Neural progenitor cell (in vitro differentiated cells): ENCODE measurements at regions not wholly inside any gene's neighbourhood (a gene's known extent, or its start where the extent isn't known, plus 50 kb on each side); places are given as distances from the start of the nearest gene placed in this dataset.
A peak's percentile ranks its signal among the peaks of the same experiment; 100 is the strongest.

Source experiments
- DNase-seq: peaks from one replicate; pipeline ENCODE4 v3.0.0-alpha.2; 2016; ENCODE audit warnings: low spot score
- H2AFZ ChIP-seq: fragments of 200-600 bp; sonication (generic); replicated peaks from 2 replicates; pipeline ENCODE4 v1.6.1; 2016; ENCODE audit warnings: antibody characterized with exemption
- H3F3A ChIP-seq: fragments of 200-600 bp; sonication (generic); 2 replicates; pipeline ENCODE4 v1.6.1; 2016; ENCODE audit warnings: antibody characterized with exemption, low read depth
- H3K27ac ChIP-seq: fragments of 200-600 bp; sonication (generic); 2 replicates; pipeline ENCODE4 v1.5.1; 2016; ENCODE audit warnings: mild to moderate bottlenecking
- H3K27me3 ChIP-seq: fragments of 200-600 bp; sonication (generic); 2 replicates; pipeline ENCODE4 v1.6.1; 2016; ENCODE audit warnings: mild to moderate bottlenecking, moderate library complexity
- H3K36me3 ChIP-seq: fragments of 200-600 bp; sonication (generic); 2 replicates; pipeline ENCODE4 v1.5.1; 2016
- H3K4me1 ChIP-seq: fragments of 200-600 bp; sonication (generic); 2 replicates; pipeline ENCODE4 v1.6.1; 2016; ENCODE audit warnings: mixed run types
- H3K4me2 ChIP-seq: fragments of 200-600 bp; sonication (generic); 2 replicates; pipeline ENCODE4 v1.6.1; 2016
- H3K4me3 ChIP-seq: fragments of 200-600 bp; sonication (generic); 2 replicates; pipeline ENCODE4 v1.5.1; 2016
- H3K79me2 ChIP-seq: fragments of 200-600 bp; sonication (generic); 2 replicates; pipeline ENCODE4 v1.6.1; 2016; ENCODE audit warnings: low read depth
- H3K9ac ChIP-seq: fragments of 200-600 bp; sonication (generic); 2 replicates; pipeline ENCODE4 v1.6.1; 2016
- H3K9me3 ChIP-seq: fragments of 200-600 bp; sonication (generic); 2 replicates; pipeline ENCODE4 v1.5.1; 2016; ENCODE audit warnings: low read depth
- H4K20me1 ChIP-seq: fragments of 200-600 bp; sonication (generic); 2 replicates; pipeline ENCODE4 v1.6.1; 2016; ENCODE audit warnings: low read depth
- H3K27ac Mint-ChIP-seq: 3 replicates; pipeline ENCODE4 v1.8.0; 2021; ENCODE audit warnings: mixed read lengths
- H3K27me3 Mint-ChIP-seq: 2 replicates; pipeline ENCODE4 v1.8.0; 2022; ENCODE audit warnings: low read depth, mild to moderate bottlenecking, inconsistent platforms, moderate library complexity, mixed read lengths; ENCODE audit not compliant: insufficient read depth
- H3K36me3 Mint-ChIP-seq: 3 replicates; pipeline ENCODE4 v1.8.0; 2021; ENCODE audit warnings: mixed read lengths
- H3K4me1 Mint-ChIP-seq: 3 replicates; pipeline ENCODE4 v1.8.0; 2021; ENCODE audit warnings: mixed read lengths
- H3K4me3 Mint-ChIP-seq: 3 replicates; pipeline ENCODE4 v1.8.0; 2021; ENCODE audit warnings: mild to moderate bottlenecking, moderate library complexity, mixed read lengths
- H3K9me3 Mint-ChIP-seq: 3 replicates; pipeline ENCODE4 v1.8.0; 2020; ENCODE audit warnings: mixed read lengths
- EZH2 ChIP-seq: fragments of 200-600 bp; sonication (generic); IDR thresholded peaks from 2 replicates; pipeline ENCODE4 v1.6.1; 2017; ENCODE audit warnings: antibody characterized with exemption, mild to moderate bottlenecking, moderate library complexity
- EZH2phosphoT487 ChIP-seq: fragments of 200-600 bp; sonication (generic); IDR thresholded peaks from 2 replicates; pipeline ENCODE4 v1.6.1; 2017; ENCODE audit warnings: antibody characterized with exemption
- TF ChIP-seq, protein P1 (sequence below): fragments of 200-600 bp; sonication (generic); IDR thresholded peaks from 2 replicates; pipeline ENCODE4 v1.5.1; 2017; ENCODE audit warnings: antibody characterized with exemption, mild to moderate bottlenecking

DNA sequence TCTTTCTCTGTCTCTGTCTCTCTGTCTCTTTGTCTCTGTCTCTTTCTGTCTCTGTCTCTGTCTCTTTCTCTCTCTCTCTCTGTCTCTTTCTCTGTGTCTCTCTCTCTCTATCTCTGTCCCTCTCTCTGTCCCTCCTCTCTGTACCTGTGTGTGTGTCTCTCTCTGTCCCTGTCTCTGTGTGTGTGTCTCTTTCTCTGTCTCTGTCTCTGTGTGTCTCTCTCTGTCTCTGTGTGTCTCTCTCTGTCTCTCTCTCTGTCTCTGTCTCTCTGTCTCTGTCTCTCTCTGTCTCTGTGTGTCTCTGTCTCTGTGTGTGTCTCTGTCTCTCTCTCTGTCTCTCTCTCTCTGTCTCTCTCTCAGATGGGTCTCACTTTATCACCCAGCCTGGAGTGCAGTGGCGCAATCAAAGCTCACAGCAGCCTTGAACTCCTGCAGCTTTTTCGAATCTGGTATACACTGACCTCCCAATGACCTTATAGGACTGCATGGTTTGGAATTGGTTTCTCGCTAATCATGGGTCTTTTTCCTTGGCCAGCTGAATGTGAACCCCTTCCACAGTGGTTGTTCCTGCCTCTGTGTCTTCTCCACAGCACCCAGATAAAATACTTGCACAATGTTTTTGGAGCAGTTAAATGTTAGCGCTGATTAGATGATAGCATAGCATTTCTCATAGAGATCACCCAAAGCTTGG is 102.6 kb upstream of the KLHL25 start:
- Histone ChIP-seq H3K27me3 (no peaks in the 10 kb centered on the region), H3K79me2 (no peaks in the 10 kb centered on the region), H3K36me3 (no peaks in the 10 kb centered on the region), H3K9ac (no peak overlapping the region), H4K20me1 (no peaks in the 10 kb centered on the region), H3K4me1 (peaks cover 20% of the 10 kb centered on the region), H2AFZ (peak overlapping the region; percentile 96), H3K27ac (no peak overlapping the region), H3K4me3 (no peak overlapping the region), H3K4me2 (peak overlapping the region; percentile 59), H3K9me3 (no peaks in the 10 kb centered on the region), H3F3A (peaks cover 21% of the 10 kb centered on the region)
- DNase-seq, result no peak
- Mint-ChIP-seq H3K27ac (peak overlapping the region; percentile 1), H3K4me3 (no peak overlapping the region), H3K27me3 (peaks cover 14% of the 10 kb centered on the region), H3K9me3 (no peaks in the 10 kb centered on the region), H3K4me1 (peaks cover 37% of the 10 kb centered on the region), H3K36me3 (no peaks in the 10 kb centered on the region)
- TF ChIP-seq EZH2phosphoT487 (no peak), EZH2 (no peak)
- TF ChIP-seq, protein P1, sequence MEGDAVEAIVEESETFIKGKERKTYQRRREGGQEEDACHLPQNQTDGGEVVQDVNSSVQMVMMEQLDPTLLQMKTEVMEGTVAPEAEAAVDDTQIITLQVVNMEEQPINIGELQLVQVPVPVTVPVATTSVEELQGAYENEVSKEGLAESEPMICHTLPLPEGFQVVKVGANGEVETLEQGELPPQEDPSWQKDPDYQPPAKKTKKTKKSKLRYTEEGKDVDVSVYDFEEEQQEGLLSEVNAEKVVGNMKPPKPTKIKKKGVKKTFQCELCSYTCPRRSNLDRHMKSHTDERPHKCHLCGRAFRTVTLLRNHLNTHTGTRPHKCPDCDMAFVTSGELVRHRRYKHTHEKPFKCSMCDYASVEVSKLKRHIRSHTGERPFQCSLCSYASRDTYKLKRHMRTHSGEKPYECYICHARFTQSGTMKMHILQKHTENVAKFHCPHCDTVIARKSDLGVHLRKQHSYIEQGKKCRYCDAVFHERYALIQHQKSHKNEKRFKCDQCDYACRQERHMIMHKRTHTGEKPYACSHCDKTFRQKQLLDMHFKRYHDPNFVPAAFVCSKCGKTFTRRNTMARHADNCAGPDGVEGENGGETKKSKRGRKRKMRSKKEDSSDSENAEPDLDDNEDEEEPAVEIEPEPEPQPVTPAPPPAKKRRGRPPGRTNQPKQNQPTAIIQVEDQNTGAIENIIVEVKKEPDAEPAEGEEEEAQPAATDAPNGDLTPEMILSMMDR, result no peak

GRCh38 chr15:85897895-85898717 is 103.4 kb upstream of the KLHL25 start:
- H4K20me1 ChIP-seq, result no peaks in the 10 kb centered on the region
- peaks cover 21% of the 10 kb centered on the region for H3F3A ChIP-seq
- no peaks in the 10 kb centered on the region for H3K9me3 ChIP-seq
- H2AFZ ChIP-seq, result peak overlapping the region; percentile 96
- no peak overlapping the region for H3K27ac ChIP-seq
- H3K4me1 Mint-ChIP-seq, result peaks cover 37% of the 10 kb centered on the region
- H3K27ac Mint-ChIP-seq, result no peak overlapping the region
- no peaks in the 10 kb centered on the region for H3K27me3 ChIP-seq
- H3K9ac ChIP-seq, result no peak overlapping the region
- H3K4me1 ChIP-seq, result peaks cover 20% of the 10 kb centered on the region
- no peaks in the 10 kb centered on the region for H3K79me2 ChIP-seq
- DNase-seq, result peak; percentile 78
- peaks cover 14% of the 10 kb centered on the region for H3K27me3 Mint-ChIP-seq
- H3K36me3 Mint-ChIP-seq, result no peaks in the 10 kb centered on the region
- H3K4me3 ChIP-seq, result no peak overlapping the region
- peak overlapping the region; percentile 37 for H3K4me3 Mint-ChIP-seq
- H3K36me3 ChIP-seq, result no peaks in the 10 kb centered on the region
- peak overlapping the region; percentile 59 for H3K4me2 ChIP-seq
- no peaks in the 10 kb centered on the region for H3K9me3 Mint-ChIP-seq
- TF ChIP-seq EZH2 (no peak), EZH2phosphoT487 (no peak)
- TF ChIP-seq, protein P1, result peak; percentile 9

DNA sequence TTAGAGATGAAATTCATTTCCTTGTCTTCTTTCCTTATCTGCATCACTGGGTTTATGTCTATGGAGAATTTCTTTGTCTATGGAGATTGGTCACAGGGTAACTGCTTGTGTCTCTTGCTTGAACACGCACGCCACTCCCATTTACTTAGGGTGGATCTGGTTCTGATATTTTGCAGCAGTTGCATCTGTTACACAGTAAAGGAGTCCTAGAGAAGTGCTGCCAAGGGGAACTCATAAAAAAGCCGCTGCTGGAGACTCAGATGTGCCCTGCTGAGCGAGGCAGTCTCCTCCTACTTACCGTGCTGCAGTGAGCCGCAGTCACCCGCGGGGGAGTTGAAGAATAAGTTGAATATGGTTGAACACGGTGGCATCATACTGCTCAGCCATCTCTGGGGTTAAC is 105.2 kb upstream of the KLHL25 start:
- no peaks in the 10 kb centered on the region for H3K79me2 ChIP-seq
- H3K9me3 Mint-ChIP-seq, result no peaks in the 10 kb centered on the region
- no peak overlapping the region for H3K27ac Mint-ChIP-seq
- H3K4me3 ChIP-seq, result no peak overlapping the region
- no peak for DNase-seq
- H3K4me1 Mint-ChIP-seq, result peaks cover 37% of the 10 kb centered on the region
- H3K27me3 ChIP-seq, result no peaks in the 10 kb centered on the region
- no peak overlapping the region for H3K4me3 Mint-ChIP-seq
- H3K27ac ChIP-seq, result no peak overlapping the region
- H3K4me2 ChIP-seq, result no peak overlapping the region
- H4K20me1 ChIP-seq, result no peaks in the 10 kb centered on the region
- no peaks in the 10 kb centered on the region for H3K9me3 ChIP-seq
- H3K36me3 ChIP-seq, result no peaks in the 10 kb centered on the region
- H3F3A ChIP-seq, result peaks cover 21% of the 10 kb centered on the region
- TF ChIP-seq EZH2phosphoT487, result no peak
- TF ChIP-seq, protein P1, result no peak
- TF ChIP-seq EZH2, result no peak
- no peak overlapping the region for H3K9ac ChIP-seq
- H2AFZ ChIP-seq, result peak overlapping the region; percentile 52
- peaks cover 21% of the 10 kb centered on the region for H3K4me1 ChIP-seq
- H3K27me3 Mint-ChIP-seq, result peaks cover 12% of the 10 kb centered on the region
- no peaks in the 10 kb centered on the region for H3K36me3 Mint-ChIP-seq
